Raji (cell line): ENCODE measurements at regions not wholly inside any gene's neighbourhood (a gene's known extent, or its start where the extent isn't known, plus 50 kb on each side); places are given as distances from the start of the nearest gene placed in this dataset.

Experiments used
- POLR2A ChIP-seq: IDR thresholded peaks from 2 replicates; pipeline ENCODE4 v1.6.1; 2011; ENCODE audit warnings: low read depth, low read length, control low read depth; ENCODE audit not compliant: insufficient read depth

GRCh38 chr12:31874961-31875608 lies 84.1 kb upstream of the RESF1 start:
- no peak for TF ChIP-seq POLR2A

- no peak for TF ChIP-seq POLR2A
Measured at GRCh38 chr12:31872831-31873604, 86.2 kb upstream of the RESF1 start.

GRCh38 chr12:31869972-31870371 lies 89.2 kb upstream of the RESF1 start:
- no peak for TF ChIP-seq POLR2A

GRCh38 chr12:31868965-31869364 lies 90.2 kb upstream of the RESF1 start:
- TF ChIP-seq POLR2A, result no peak

GRCh38 chr12:31867292-31867691 lies 91.9 kb upstream of the RESF1 start:
- TF ChIP-seq POLR2A, result no peak

GRCh38 chr12:31866523-31866922 lies 92.7 kb upstream of the RESF1 start:
- TF ChIP-seq POLR2A, result no peak

GRCh38 chr12:31865023-31865422 lies 94.2 kb upstream of the RESF1 start:
- no peak for TF ChIP-seq POLR2A

GRCh38 chr12:31861360-31861759 lies 97.9 kb upstream of the RESF1 start:
- no peak for TF ChIP-seq POLR2A

GRCh38 chr12:31860401-31860800 lies 98.8 kb upstream of the RESF1 start:
- TF ChIP-seq POLR2A, result no peak

GRCh38 chr12:31859232-31859977 lies 99.8 kb upstream of the RESF1 start:
- TF ChIP-seq POLR2A, result no peak

GRCh38 chr12:31855427-31855826 lies 103.8 kb upstream of the RESF1 start:
- TF ChIP-seq POLR2A, result no peak

- TF ChIP-seq POLR2A, result no peak
Measured at GRCh38 chr12:31853977-31854376, 105.2 kb upstream of the RESF1 start.

GRCh38 chr12:31853520-31853919 lies 105.7 kb upstream of the RESF1 start:
- no peak for TF ChIP-seq POLR2A

- no peak for TF ChIP-seq POLR2A
Measured at GRCh38 chr12:31850268-31850667, 108.9 kb upstream of the RESF1 start.

- no peak for TF ChIP-seq POLR2A
Measured at GRCh38 chr12:31849090-31849687, 110.0 kb upstream of the RESF1 start.

- no peak for TF ChIP-seq POLR2A
Measured at GRCh38 chr12:31846405-31846804, 112.8 kb upstream of the RESF1 start.

- no peak for TF ChIP-seq POLR2A
Measured at GRCh38 chr12:31845613-31846322, 113.4 kb upstream of the RESF1 start.
